Gastroesophageal sphincter (tissue), 3 donors: ENCODE measurements at regions not wholly inside any gene's neighbourhood (a gene's known extent, or its start where the extent isn't known, plus 50 kb on each side); places are given as distances from the start of the nearest gene placed in this dataset.

Experiments used
- CTCF ChIP-seq, 4 experiments: fragments of 200-600 bp in 2 of 4; fragments of 450-650 bp in 2 of 4; sonication (generic) in 1 of 4; IDR thresholded peaks; one replicate each; pipeline ENCODE4 v1.5.1; 2017 to 2019; ENCODE audit warnings: antibody characterized with exemption in 4 of 4, mild to moderate bottlenecking in 2 of 4, moderate library complexity in 2 of 4
- EP300 ChIP-seq: sonication (generic); formaldehyde crosslinking; IDR thresholded peaks from one replicate; pipeline ENCODE4 v1.6.1; 2017; ENCODE audit warnings: antibody characterized with exemption, mild to moderate bottlenecking
- POLR2A ChIP-seq, 2 donors: fragments of 450-650 bp; IDR thresholded peaks; one replicate each; pipeline ENCODE4 v1.6.1; 2017; ENCODE audit warnings: antibody characterized with exemption in 2 of 2, mild to moderate bottlenecking in 2 of 2, moderate library complexity in 1 of 2

DNA sequence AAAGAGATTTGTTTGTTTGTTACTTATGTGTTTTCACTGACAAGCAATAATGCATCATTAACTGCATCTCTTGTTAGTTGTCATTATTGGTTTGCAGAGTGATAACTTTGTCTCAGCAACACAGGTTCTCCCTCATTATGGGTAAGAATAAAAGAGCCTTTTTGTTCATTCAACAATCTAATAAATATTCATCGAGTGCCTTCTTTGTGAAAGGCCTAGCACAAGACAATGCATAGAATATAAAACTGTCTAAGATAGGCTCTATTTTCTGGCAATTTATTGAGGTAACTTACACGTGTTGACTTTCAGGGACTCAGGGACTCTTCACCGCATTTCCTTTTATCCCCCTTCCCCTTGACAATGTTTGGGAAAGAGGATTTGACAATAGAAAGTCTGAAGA lies 95.5 kb upstream of the KRR1 start:
- no peak for TF ChIP-seq CTCF (IDR thresholded peaks at IDR 0.05)
- no peak for TF ChIP-seq EP300
- no peak for TF ChIP-seq POLR2A (IDR thresholded peaks at IDR 0.05)
